ENCODE measurements at regions not wholly inside any gene's neighbourhood (a gene's known extent, or its start where the extent isn't known, plus 50 kb on each side); places are given as distances from the start of the nearest gene placed in this dataset.

DNA sequence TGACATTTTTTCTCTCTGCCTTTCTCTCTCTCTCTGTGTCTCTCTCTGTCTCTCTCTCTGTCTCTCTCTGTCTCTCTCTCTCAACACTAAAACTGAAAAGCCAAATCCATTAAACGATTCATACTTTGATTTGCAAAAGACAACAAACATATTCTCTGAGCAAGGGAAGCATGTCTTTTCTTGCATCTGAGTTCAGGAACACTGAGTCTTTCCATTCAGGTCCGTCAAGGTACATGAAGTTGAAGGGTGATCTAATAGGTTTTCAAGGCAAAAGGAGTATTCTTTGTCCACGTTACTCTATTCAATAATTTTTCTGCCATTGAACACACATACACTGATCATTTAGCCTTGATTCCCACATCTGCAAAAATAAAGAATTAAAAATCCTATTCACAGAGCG, 900.9 kb downstream of the BCL11B start:
- Mint-ChIP-seq H3K4me1 (peaks cover 9% of the 10 kb centered on the region), H3K4me3 (no peak overlapping the region), H3K27me3 (ENCODE audit: low read depth) (no peaks in the 10 kb centered on the region), H3K27ac (no peak overlapping the region), H3K9me3 (peaks cover 38% of the 10 kb centered on the region), H3K36me3 (peaks cover 24% of the 10 kb centered on the region)
- ChIA-PET POLR2A (no interaction called here), CTCF (no interaction called here)
- DNase-seq (ENCODE audit: low spot score) (no peak), ATAC-seq (no peak)
- TF ChIP-seq, protein P1, sequence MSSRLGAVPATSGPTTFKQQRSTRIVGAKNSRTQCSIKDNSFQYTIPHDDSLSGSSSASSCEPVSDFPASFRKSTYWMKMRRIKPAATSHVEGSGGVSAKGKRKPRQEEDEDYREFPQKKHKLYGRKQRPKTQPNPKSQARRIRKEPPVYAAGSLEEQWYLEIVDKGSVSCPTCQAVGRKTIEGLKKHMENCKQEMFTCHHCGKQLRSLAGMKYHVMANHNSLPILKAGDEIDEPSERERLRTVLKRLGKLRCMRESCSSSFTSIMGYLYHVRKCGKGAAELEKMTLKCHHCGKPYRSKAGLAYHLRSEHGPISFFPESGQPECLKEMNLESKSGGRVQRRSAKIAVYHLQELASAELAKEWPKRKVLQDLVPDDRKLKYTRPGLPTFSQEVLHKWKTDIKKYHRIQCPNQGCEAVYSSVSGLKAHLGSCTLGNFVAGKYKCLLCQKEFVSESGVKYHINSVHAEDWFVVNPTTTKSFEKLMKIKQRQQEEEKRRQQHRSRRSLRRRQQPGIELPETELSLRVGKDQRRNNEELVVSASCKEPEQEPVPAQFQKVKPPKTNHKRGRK (CRISPR knock-in tag; IDR thresholded peaks at IDR 0.05; ENCODE audit: borderline replicate concordance): no peak
- TF ChIP-seq GRHL2 (CRISPR knock-in tag; IDR thresholded peaks at IDR 0.05; ENCODE audit: insufficient replicate concordance, severe bottlenecking) (no peak), FOXJ3 (CRISPR knock-in tag; IDR thresholded peaks at IDR 0.05; ENCODE audit: borderline replicate concordance) (no peak), NFE2L1 (CRISPR knock-in tag; IDR thresholded peaks at IDR 0.05) (no peak), TEAD1 (CRISPR knock-in tag; IDR thresholded peaks at IDR 0.05) (no peak), KAT7 (CRISPR knock-in tag; IDR thresholded peaks at IDR 0.05; ENCODE audit: borderline replicate concordance) (no peak)

DNA sequence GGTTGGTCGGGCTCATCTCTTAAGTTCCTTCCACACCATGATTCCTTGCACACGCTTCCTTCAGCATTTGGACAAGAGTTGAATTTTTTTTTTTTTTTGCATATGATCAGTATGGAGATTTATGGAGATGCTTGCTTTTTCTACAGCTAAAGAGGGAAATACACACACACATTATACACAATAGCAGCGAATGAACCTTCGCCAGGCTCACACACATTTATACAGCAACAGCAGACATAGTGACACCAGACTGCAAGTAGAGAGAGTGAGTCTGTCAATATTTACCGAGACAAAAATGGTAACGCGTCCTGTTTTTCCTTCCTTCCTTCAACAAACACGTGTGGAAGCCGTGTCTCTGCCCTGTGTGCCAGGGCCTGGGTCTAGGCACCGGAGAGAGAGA, 897.9 kb downstream of the BCL11B start:
- Mint-ChIP-seq H3K4me3 (no peak overlapping the region), H3K9me3 (peaks cover 20% of the 10 kb centered on the region), H3K4me1 (peaks cover 9% of the 10 kb centered on the region), H3K36me3 (peaks cover 5% of the 10 kb centered on the region), H3K27ac (no peak overlapping the region), H3K27me3 (ENCODE audit: low read depth) (no peaks in the 10 kb centered on the region; the same call in 1 of the 2 replicates)
- ATAC-seq: no peak
- TF ChIP-seq ZNF232 (CRISPR knock-in tag; IDR thresholded peaks at IDR 0.05): no peak
- no peak for TF ChIP-seq OVOL2 (CRISPR knock-in tag; IDR thresholded peaks at IDR 0.05; ENCODE audit: borderline replicate concordance)
- no peak for TF ChIP-seq NFATC4 (CRISPR knock-in tag; IDR thresholded peaks at IDR 0.05)
- TF ChIP-seq, protein P2, sequence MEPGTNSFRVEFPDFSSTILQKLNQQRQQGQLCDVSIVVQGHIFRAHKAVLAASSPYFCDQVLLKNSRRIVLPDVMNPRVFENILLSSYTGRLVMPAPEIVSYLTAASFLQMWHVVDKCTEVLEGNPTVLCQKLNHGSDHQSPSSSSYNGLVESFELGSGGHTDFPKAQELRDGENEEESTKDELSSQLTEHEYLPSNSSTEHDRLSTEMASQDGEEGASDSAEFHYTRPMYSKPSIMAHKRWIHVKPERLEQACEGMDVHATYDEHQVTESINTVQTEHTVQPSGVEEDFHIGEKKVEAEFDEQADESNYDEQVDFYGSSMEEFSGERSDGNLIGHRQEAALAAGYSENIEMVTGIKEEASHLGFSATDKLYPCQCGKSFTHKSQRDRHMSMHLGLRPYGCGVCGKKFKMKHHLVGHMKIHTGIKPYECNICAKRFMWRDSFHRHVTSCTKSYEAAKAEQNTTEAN (CRISPR knock-in tag; IDR thresholded peaks at IDR 0.05): no peak
- TF ChIP-seq, protein P3, sequence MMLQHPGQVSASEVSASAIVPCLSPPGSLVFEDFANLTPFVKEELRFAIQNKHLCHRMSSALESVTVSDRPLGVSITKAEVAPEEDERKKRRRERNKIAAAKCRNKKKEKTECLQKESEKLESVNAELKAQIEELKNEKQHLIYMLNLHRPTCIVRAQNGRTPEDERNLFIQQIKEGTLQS (CRISPR knock-in tag; conservative IDR thresholded peaks at IDR 0.05): no peak
- CTCF ChIA-PET: no interaction called here
- DNase-seq (ENCODE audit: low spot score): no peak
- POLR2A ChIA-PET: no interaction called here

DNA sequence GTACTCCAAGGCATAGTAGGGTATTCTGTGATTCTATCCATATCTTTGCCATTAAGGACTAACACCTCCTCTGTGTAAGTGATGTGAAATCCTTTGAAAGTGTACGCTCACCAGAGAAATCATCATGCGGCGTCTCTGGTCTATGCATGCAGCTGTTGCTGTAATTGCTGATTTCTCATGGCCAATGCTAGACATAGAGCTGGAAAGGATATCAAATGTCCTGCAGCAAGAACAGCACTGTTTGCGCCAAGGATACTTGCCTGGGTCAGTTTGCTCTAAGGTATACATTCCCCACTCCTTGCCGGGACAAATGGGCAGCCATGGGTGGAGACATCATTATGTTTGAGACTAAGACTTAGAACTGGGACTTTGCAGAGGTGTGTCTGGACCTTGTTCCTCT, 896.4 kb downstream of the BCL11B start:
- ChIA-PET POLR2A (no interaction called here), CTCF (no interaction called here)
- H3K27me3 Mint-ChIP-seq (ENCODE audit: low read depth): no peaks in the 10 kb centered on the region; the same call in 1 of the 2 replicates
- TF ChIP-seq NR1H2 (CRISPR knock-in tag; IDR thresholded peaks at IDR 0.05) (no peak), ZBTB21 (CRISPR knock-in tag; IDR thresholded peaks at IDR 0.05; ENCODE audit: borderline replicate concordance) (no peak), CREB1 (CRISPR knock-in tag; IDR thresholded peaks at IDR 0.05) (no peak), JUN (CRISPR knock-in tag; IDR thresholded peaks at IDR 0.05) (no peak), OVOL2 (CRISPR knock-in tag; IDR thresholded peaks at IDR 0.05; ENCODE audit: borderline replicate concordance) (no peak), TEAD4 (CRISPR knock-in tag; IDR thresholded peaks at IDR 0.05) (no peak), SMAD3 (CRISPR knock-in tag; IDR thresholded peaks at IDR 0.05; ENCODE audit: borderline replicate concordance) (no peak)
- TF ChIP-seq, protein P4, sequence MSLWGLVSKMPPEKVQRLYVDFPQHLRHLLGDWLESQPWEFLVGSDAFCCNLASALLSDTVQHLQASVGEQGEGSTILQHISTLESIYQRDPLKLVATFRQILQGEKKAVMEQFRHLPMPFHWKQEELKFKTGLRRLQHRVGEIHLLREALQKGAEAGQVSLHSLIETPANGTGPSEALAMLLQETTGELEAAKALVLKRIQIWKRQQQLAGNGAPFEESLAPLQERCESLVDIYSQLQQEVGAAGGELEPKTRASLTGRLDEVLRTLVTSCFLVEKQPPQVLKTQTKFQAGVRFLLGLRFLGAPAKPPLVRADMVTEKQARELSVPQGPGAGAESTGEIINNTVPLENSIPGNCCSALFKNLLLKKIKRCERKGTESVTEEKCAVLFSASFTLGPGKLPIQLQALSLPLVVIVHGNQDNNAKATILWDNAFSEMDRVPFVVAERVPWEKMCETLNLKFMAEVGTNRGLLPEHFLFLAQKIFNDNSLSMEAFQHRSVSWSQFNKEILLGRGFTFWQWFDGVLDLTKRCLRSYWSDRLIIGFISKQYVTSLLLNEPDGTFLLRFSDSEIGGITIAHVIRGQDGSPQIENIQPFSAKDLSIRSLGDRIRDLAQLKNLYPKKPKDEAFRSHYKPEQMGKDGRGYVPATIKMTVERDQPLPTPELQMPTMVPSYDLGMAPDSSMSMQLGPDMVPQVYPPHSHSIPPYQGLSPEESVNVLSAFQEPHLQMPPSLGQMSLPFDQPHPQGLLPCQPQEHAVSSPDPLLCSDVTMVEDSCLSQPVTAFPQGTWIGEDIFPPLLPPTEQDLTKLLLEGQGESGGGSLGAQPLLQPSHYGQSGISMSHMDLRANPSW (CRISPR knock-in tag; conservative IDR thresholded peaks at IDR 0.05; ENCODE audit: low read depth): no peak
- TF ChIP-seq, protein P5, sequence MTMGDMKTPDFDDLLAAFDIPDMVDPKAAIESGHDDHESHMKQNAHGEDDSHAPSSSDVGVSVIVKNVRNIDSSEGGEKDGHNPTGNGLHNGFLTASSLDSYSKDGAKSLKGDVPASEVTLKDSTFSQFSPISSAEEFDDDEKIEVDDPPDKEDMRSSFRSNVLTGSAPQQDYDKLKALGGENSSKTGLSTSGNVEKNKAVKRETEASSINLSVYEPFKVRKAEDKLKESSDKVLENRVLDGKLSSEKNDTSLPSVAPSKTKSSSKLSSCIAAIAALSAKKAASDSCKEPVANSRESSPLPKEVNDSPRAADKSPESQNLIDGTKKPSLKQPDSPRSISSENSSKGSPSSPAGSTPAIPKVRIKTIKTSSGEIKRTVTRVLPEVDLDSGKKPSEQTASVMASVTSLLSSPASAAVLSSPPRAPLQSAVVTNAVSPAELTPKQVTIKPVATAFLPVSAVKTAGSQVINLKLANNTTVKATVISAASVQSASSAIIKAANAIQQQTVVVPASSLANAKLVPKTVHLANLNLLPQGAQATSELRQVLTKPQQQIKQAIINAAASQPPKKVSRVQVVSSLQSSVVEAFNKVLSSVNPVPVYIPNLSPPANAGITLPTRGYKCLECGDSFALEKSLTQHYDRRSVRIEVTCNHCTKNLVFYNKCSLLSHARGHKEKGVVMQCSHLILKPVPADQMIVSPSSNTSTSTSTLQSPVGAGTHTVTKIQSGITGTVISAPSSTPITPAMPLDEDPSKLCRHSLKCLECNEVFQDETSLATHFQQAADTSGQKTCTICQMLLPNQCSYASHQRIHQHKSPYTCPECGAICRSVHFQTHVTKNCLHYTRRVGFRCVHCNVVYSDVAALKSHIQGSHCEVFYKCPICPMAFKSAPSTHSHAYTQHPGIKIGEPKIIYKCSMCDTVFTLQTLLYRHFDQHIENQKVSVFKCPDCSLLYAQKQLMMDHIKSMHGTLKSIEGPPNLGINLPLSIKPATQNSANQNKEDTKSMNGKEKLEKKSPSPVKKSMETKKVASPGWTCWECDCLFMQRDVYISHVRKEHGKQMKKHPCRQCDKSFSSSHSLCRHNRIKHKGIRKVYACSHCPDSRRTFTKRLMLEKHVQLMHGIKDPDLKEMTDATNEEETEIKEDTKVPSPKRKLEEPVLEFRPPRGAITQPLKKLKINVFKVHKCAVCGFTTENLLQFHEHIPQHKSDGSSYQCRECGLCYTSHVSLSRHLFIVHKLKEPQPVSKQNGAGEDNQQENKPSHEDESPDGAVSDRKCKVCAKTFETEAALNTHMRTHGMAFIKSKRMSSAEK (CRISPR knock-in tag; IDR thresholded peaks at IDR 0.05; ENCODE audit: borderline replicate concordance): no peak
- TF ChIP-seq, protein P1 (CRISPR knock-in tag; IDR thresholded peaks at IDR 0.05; ENCODE audit: borderline replicate concordance): no peak

More for the DNA sequence above, 896.4 kb downstream of the BCL11B start:
- DNase-seq (ENCODE audit: low spot score): no peak
- Mint-ChIP-seq H3K36me3 (no peaks in the 10 kb centered on the region), H3K27ac (no peak overlapping the region), H3K4me1 (no peaks in the 10 kb centered on the region; the same call in none of the 2 replicates), H3K9me3 (peaks cover 11% of the 10 kb centered on the region), H3K4me3 (no peak overlapping the region)
- ATAC-seq: no peak

Data from WTC11 (cell line).